ENCODE measurements at regions not wholly inside any gene's neighbourhood (a gene's known extent, or its start where the extent isn't known, plus 50 kb on each side); places are given as distances from the start of the nearest gene placed in this dataset.

DNA sequence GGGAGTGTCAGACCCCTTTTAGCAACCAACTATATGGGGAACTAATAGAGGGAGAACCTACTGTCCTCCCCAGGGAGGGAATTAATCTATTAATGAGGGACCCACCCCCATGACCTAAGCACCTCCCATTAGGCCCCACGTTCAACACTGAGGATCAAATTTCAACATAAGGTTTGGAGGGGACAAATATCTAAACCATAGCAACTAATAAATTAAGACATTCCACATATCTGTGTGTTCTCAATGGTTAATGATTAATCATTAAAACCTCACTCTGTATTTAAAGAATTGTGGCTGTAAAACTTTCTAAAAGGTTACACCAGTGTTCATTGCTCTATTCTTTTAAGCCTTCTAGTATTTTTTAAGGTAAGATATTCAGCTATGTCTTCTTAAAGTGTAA is 500.4 kb upstream of the SULF2 start:
- Histone ChIP-seq H3K27me3 (ENCODE audit: control insufficient read depth, insufficient read depth, low read length) (no peaks in the 10 kb centered on the region), H3K4me3 (ENCODE audit: low read depth, low read length) (no peak overlapping the region), H3K36me3 (ENCODE audit: control insufficient read depth, insufficient read depth, low read length) (no peaks in the 10 kb centered on the region)
- ChIA-PET CTCF (interaction anchor here (1.0 to 2.2 kb wide), 2 partner anchors 335 to 499 kb away, joined by 3 to 6 read pairs; no protein-coding TSS in a partner anchor), POLR2A (no interaction called here)
- no peak for DNase-seq (ENCODE audit: low read depth)
- TF ChIP-seq, protein P1, sequence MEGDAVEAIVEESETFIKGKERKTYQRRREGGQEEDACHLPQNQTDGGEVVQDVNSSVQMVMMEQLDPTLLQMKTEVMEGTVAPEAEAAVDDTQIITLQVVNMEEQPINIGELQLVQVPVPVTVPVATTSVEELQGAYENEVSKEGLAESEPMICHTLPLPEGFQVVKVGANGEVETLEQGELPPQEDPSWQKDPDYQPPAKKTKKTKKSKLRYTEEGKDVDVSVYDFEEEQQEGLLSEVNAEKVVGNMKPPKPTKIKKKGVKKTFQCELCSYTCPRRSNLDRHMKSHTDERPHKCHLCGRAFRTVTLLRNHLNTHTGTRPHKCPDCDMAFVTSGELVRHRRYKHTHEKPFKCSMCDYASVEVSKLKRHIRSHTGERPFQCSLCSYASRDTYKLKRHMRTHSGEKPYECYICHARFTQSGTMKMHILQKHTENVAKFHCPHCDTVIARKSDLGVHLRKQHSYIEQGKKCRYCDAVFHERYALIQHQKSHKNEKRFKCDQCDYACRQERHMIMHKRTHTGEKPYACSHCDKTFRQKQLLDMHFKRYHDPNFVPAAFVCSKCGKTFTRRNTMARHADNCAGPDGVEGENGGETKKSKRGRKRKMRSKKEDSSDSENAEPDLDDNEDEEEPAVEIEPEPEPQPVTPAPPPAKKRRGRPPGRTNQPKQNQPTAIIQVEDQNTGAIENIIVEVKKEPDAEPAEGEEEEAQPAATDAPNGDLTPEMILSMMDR (IDR thresholded peaks at IDR 0.05; ENCODE audit: insufficient read depth, low read depth, low read length): no peak

DNA sequence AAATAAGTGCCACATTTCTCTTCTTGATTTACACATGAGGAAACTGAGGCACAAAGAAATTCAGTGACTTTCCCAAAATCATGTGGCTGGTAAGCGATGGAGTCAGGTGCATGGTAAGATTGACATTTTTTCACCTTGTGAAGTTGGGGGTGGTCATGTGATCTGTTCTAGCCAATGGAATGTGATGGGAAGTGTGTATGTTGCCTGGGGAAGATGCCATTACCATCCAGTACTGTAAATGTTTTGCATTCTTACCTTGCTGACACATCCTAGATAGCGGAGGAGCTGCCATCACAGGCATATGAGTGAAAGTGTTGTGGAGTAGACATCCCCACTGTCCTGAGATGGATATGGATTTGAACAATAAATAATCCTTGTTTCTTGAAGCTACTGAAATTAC is 499.6 kb upstream of the SULF2 start:
- ChIA-PET CTCF (interaction anchor here (1.0 kb wide), 1 partner anchor 336 kb away, joined by 3 read pairs; no protein-coding TSS in a partner anchor), POLR2A (no interaction called here)
- Histone ChIP-seq H3K36me3 (ENCODE audit: control insufficient read depth, insufficient read depth, low read length) (no peaks in the 10 kb centered on the region), H3K4me3 (ENCODE audit: low read depth, low read length) (no peak overlapping the region), H3K27me3 (ENCODE audit: control insufficient read depth, insufficient read depth, low read length) (no peaks in the 10 kb centered on the region)
- TF ChIP-seq, protein P1 (IDR thresholded peaks at IDR 0.05; ENCODE audit: insufficient read depth, low read depth, low read length): no peak
- no peak for DNase-seq (ENCODE audit: low read depth)

DNA sequence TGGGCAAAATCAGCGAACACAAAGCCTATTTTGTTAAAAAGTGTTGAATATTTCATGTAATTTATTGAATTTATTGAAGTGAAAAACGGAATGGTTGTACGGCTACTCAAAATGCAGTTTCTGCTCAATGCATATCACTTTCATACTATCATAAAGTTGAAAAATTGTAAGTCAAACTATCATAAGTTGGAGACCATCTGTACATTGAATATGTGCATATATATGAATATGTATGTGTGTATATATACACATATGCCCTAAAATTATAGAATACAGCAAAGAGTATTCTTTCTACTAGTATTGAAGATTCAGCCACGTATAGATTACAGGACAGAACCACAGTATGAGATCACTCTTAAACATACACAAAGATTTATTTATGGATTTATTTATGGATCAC is 499.0 kb upstream of the SULF2 start:
- POLR2A ChIA-PET: no interaction called here

DNA sequence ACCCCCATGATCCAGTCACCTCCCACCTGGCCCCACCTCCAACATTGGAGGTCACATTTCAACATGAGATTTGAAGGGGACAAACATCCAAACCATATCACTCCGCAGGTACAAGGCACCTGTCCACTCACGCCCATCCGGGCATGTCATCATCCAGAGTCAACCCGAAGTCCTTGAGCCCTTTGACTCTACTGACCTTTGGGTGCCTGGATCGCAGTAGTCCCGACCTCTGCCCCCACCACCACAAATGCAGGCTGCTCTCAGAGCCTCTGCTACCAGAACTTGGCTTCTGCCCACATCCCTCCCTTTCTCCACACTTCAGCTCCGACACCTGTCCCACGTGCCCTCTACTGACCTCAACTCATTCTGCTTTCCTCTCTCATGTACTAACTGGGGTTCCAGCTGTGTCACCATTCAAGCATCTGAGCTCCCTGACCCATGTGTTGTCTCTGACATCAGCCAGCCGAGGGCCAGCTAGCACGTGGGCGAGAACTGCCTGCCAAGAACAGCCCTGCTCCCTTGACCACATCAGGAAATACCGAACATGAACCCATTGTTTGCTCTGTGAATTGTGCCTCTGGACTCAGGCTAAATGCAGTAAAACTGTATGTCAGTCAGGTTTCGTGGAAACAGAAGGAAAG is 498.3 kb upstream of the SULF2 start:
- POLR2A ChIA-PET: interaction anchor here (0.6 kb wide), 1 partner anchor 44 kb away, joined by 3 read pairs; no protein-coding TSS in a partner anchor
- no peaks in the 10 kb centered on the region for H3K27me3 ChIP-seq (ENCODE audit: control insufficient read depth, insufficient read depth, low read length)
- TF ChIP-seq, protein P1 (IDR thresholded peaks at IDR 0.05; ENCODE audit: insufficient read depth, low read depth, low read length): no peak
- peak; percentile 69 for DNase-seq (ENCODE audit: low read depth)
- no peak overlapping the region for H3K4me3 ChIP-seq (ENCODE audit: low read depth, low read length)
- CTCF ChIA-PET: interaction anchor here (0.8 to 1.7 kb wide), 2 partner anchors 337 to 620 kb away, joined by 3 to 5 read pairs; no protein-coding TSS in a partner anchor
- no peaks in the 10 kb centered on the region for H3K36me3 ChIP-seq (ENCODE audit: control insufficient read depth, insufficient read depth, low read length)

More for the DNA sequence above, 499.0 kb upstream of the SULF2 start:
- Histone ChIP-seq H3K4me3 (ENCODE audit: low read depth, low read length) (no peak overlapping the region), H3K36me3 (ENCODE audit: control insufficient read depth, insufficient read depth, low read length) (no peaks in the 10 kb centered on the region), H3K27me3 (ENCODE audit: control insufficient read depth, insufficient read depth, low read length) (no peaks in the 10 kb centered on the region)
- no peak for DNase-seq (ENCODE audit: low read depth)
- CTCF ChIA-PET: interaction anchor here (0.8 to 1.7 kb wide), 2 partner anchors 336 to 621 kb away, joined by 3 to 5 read pairs; no protein-coding TSS in a partner anchor
- TF ChIP-seq, protein P1 (IDR thresholded peaks at IDR 0.05; ENCODE audit: insufficient read depth, low read depth, low read length): no peak

DNA sequence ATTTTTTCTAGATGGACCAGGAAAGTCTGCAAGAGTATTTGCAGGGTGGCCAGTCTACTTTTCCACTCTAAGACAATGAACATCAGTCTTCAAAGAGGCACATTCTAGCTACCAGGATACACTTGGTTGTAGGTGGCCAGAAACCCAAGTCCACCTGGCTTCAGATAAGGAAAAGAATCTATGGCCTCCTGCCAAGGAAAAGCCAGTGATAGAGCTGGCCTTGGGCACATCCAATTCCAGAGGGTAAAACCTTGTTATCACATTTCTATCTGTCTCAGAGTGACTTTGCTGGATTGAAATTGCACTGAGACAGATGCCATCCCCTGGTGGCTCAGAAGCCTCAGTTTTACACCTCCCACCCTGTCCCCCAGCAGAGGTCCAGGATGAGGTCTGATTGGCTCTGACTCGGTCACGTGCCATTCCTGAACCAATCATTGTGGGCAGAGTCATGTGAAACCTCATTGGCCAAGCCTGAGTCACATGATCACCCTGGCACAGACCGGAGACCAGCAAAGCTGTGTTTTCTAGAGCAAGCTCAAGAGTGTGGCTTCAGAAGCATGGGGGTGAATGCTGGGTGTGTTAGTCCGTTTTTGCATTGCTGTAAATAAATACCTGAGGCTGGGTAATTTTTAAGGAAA is 497.4 kb upstream of the SULF2 start:
- CTCF ChIA-PET: interaction anchor here (1.7 to 2.0 kb wide), 2 partner anchors 338 kb away, joined by 5 read pairs; no protein-coding TSS in a partner anchor
- TF ChIP-seq, protein P1 (IDR thresholded peaks at IDR 0.05; ENCODE audit: insufficient read depth, low read depth, low read length): no peak

More for the DNA sequence above, 497.4 kb upstream of the SULF2 start:
- H3K4me3 ChIP-seq (ENCODE audit: low read depth, low read length): no peak overlapping the region
- no peaks in the 10 kb centered on the region for H3K27me3 ChIP-seq (ENCODE audit: control insufficient read depth, insufficient read depth, low read length)
- POLR2A ChIA-PET: no interaction called here
- DNase-seq (ENCODE audit: low read depth): no peak
- no peaks in the 10 kb centered on the region for H3K36me3 ChIP-seq (ENCODE audit: control insufficient read depth, insufficient read depth, low read length)
